Activated T-helper 2 cell treated with anti-CD3 and anti-CD28 coated beads, Interferon-gamma antibody, Interleukin-2, Interleukin-4, amounts not matched to agents 10 μg/mL and 5 μg/mL and 100 μg/mL, durations not matched to agents 14 hours and 24 hours and 36 hours (primary cell): ENCODE measurements at regions not wholly inside any gene's neighbourhood (a gene's known extent, or its start where the extent isn't known, plus 50 kb on each side); places are given as distances from the start of the nearest gene placed in this dataset.

ENCODE experiments used
- DNase-seq: peaks from one replicate; pipeline ENCODE4 v3.0.0; 2021; ENCODE audit warnings: low spot score
- H3K27ac Mint-ChIP-seq: one replicate; pipeline ENCODE4 v1.8.0; 2021; ENCODE audit warnings: mixed read lengths
- H3K27me3 Mint-ChIP-seq: one replicate; pipeline ENCODE4 v1.8.0; 2021; ENCODE audit warnings: low read depth, mixed read lengths
- H3K36me3 Mint-ChIP-seq: one replicate; pipeline ENCODE4 v1.8.0; 2021; ENCODE audit warnings: low read depth, mixed read lengths
- H3K4me1 Mint-ChIP-seq: one replicate; pipeline ENCODE4 v1.8.0; 2021; ENCODE audit warnings: low read depth, mixed read lengths
- H3K4me3 Mint-ChIP-seq: one replicate; pipeline ENCODE4 v1.8.0; 2021; ENCODE audit warnings: low read depth, mild to moderate bottlenecking, moderate library complexity, mixed read lengths
- H3K9me3 Mint-ChIP-seq: one replicate; pipeline ENCODE4 v1.8.0; 2021; ENCODE audit warnings: mixed read lengths
- intact Hi-C: fragments of 100-400 bp; cut with micrococcal nuclease; formaldehyde crosslinking; loops from one replicate; pipeline ENCODE4 v1.15.1; 2023

DNA sequence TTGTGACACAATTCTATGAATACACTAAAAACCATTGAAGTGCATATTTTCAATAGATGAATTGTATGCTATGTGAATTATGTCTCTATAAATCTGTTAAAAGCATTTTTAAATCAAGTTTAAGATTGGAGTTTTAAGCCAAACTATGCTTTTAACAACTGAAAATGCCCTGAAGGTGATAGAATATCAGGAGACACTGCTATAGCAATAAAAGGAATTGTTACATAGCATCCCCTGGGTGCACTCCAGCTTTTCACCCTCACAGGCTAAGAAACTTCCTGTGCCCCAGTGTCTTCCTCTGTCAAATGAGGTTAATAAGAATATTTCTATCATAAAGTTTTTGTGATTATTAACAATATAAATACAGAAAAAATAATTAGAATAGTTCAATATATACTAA is 472.7 kb upstream of the TMPO start:
- Mint-ChIP-seq H3K36me3 (no peaks in the 10 kb centered on the region), H3K27ac (no peak overlapping the region), H3K4me1 (no peaks in the 10 kb centered on the region), H3K4me3 (no peak overlapping the region), H3K9me3 (peaks cover 6% of the 10 kb centered on the region), H3K27me3 (no peaks in the 10 kb centered on the region)
- no peak for DNase-seq
- intact Hi-C loops = no loop called here

DNA sequence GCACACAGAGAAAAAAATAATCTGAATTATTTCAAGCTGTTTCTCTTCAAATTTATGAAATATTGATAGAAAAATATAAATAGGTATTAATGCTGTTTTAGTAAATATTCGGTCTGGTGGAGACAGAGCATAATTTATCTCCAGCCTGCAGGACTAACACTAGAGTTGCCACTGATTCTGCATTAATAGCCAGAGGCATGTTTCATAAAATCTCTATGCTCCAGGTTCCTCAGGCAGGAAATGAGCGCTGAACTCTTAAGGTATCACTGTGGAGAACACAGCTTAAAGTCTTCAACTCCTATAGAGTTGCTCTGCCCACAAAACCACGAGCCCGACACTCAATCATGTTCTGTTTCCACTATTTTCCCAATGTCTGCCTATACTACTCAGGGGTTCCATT is 470.0 kb upstream of the TMPO start:
- Mint-ChIP-seq H3K9me3 (no peaks in the 10 kb centered on the region), H3K27me3 (no peaks in the 10 kb centered on the region), H3K4me1 (no peaks in the 10 kb centered on the region), H3K27ac (no peak overlapping the region), H3K4me3 (no peak overlapping the region), H3K36me3 (no peaks in the 10 kb centered on the region)
- no peak for DNase-seq
- intact Hi-C loops = no loop called here

DNA sequence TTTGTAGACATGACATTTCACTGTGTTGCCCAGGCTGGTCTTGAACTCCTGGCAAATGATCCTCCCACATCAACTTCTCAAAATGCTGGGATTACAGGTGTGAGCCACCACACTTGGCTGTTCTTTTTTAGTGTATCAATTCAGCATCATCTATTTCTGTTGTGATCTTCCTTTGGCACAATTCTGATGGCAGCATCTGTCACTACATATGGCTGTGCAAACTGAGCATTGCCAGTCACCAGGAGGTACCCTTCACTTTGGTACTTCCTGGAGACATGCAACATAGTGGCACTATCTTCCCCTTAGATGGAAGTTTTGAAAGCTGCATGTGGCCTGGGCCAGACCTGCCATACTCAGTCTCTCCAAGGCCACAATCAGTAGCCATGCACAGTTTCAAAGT is 467.1 kb upstream of the TMPO start:
- Mint-ChIP-seq H3K4me1 (no peaks in the 10 kb centered on the region), H3K27ac (no peak overlapping the region), H3K36me3 (no peaks in the 10 kb centered on the region), H3K9me3 (no peaks in the 10 kb centered on the region), H3K27me3 (no peaks in the 10 kb centered on the region), H3K4me3 (no peak overlapping the region)
- DNase-seq = no peak
- intact Hi-C loops = no loop called here

DNA sequence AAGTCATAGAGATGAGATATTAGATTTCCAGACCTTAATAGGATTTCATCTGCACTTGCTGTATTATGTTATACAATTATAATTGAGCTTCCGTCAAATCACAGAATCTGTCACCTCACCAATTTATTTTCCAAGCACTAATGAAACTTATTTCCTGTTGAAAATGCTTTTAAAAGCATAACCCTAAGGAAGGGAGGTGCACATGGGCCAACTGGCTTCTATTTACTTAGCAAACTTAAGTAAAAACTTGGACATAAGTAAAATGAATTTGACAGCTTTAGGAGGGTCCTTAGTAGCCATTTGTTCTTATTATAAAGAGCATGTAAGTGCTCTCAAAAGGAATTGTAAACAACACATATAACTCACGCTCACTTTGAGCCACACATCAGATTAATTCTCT is 462.2 kb upstream of the TMPO start:
- no peaks in the 10 kb centered on the region for H3K9me3 Mint-ChIP-seq
- no peaks in the 10 kb centered on the region for H3K4me1 Mint-ChIP-seq
- no peak for DNase-seq
- H3K4me3 Mint-ChIP-seq = no peak overlapping the region
- no peaks in the 10 kb centered on the region for H3K36me3 Mint-ChIP-seq
- H3K27ac Mint-ChIP-seq = no peak overlapping the region
- H3K27me3 Mint-ChIP-seq = no peaks in the 10 kb centered on the region
- intact Hi-C loops = no loop called here

DNA sequence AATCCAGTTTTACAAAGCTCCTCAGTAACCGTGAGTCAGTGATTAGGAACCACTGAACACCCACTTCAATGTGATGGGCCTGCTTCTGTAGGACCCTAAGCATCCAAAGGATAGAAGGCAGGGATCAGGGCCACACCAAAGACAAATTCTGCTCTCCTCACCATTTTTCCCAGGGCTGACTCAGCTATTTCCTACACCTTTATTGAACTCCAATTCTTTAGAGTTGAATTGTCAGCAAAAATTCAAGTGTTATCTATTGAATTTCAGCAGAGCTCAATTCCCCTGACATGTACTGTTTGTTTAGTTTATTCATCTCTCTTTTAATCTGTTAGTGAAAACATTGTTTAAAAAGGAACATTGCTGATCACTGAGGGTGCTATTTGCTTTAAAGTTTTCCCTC is 457.7 kb upstream of the TMPO start:
- Mint-ChIP-seq H3K27ac (no peak overlapping the region), H3K4me1 (no peaks in the 10 kb centered on the region), H3K4me3 (no peak overlapping the region), H3K9me3 (no peaks in the 10 kb centered on the region), H3K27me3 (no peaks in the 10 kb centered on the region), H3K36me3 (no peaks in the 10 kb centered on the region)
- no peak for DNase-seq
- intact Hi-C loops = no loop called here

DNA sequence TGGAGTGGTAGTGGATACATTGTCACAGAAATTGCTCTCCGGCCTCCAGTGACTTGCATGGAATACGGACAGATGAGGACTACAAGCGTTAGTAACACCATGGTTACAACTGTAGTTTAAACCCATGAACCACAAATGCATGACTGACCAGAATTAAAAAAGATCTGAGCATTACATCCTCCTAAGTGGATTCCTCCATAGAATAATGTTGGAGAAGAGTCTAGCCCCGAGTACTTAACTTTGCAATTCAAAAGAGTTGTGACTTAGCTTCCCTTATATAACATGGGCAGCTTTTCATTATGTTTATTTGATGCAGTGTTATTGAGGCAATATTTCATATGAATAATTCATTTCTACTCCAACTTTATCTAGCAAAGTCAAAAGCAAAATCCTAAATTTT is 457.2 kb upstream of the TMPO start:
- Mint-ChIP-seq H3K27ac (no peak overlapping the region), H3K4me1 (no peaks in the 10 kb centered on the region), H3K9me3 (no peaks in the 10 kb centered on the region), H3K4me3 (no peak overlapping the region), H3K27me3 (no peaks in the 10 kb centered on the region), H3K36me3 (no peaks in the 10 kb centered on the region)
- no peak for DNase-seq
- intact Hi-C loops = no loop called here

DNA sequence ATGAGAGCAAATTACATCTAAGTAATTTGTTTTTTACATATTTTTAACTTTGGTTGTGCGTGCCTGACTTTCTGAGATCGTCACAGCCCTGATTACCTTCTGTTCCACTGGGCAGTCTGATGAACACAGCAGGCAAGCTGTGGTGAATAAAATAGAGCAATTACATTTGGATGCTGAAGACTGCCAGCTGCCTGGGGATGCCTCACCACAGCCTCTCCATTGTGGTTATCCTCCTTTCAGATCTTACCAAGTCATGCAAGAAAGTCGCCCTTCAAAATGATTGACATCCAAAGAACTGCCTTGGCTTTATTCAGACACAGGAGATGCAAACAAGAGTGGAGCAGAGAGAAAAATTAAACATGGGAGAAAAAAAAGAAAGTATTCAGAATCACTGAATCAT is 456.6 kb upstream of the TMPO start:
- Mint-ChIP-seq H3K9me3 (no peaks in the 10 kb centered on the region), H3K36me3 (no peaks in the 10 kb centered on the region), H3K27ac (no peak overlapping the region), H3K4me3 (no peak overlapping the region), H3K4me1 (no peaks in the 10 kb centered on the region), H3K27me3 (no peaks in the 10 kb centered on the region)
- DNase-seq = no peak
- intact Hi-C loops = no loop called here

DNA sequence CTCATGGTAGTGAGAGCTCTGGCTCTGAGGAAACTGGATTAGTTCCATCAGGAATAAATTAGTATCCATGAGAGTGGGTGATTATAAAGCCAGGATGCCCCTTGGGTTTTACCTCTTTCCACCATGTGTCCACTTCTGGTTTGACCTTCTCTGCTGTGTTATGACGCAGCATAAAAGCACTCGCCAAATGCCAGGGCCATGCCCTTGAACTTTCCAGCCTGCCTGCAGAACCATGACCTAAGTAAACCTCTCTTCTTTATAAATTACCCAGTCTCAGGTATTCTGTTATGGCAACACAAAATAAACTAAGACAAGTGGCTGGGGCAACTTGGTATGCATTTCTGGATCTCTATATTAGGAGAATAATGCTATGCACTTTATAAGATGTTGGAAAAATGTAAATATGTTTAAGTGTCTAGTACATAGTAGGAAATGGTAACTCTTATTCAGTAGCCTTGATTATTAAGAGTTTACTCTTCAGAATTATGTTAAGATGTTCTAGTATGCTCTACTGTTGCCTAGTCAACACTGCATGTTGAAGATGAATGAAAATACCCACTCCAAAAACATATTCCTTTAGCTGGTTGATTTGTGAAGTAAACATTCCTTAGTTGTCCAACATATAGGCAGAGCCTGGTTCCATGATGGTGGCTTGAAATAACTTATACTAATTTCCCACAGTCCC is 455.6 kb upstream of the TMPO start:
- intact Hi-C loops = no loop called here
- Mint-ChIP-seq H3K9me3 (no peaks in the 10 kb centered on the region), H3K4me1 (no peaks in the 10 kb centered on the region), H3K27ac (no peak overlapping the region), H3K36me3 (no peaks in the 10 kb centered on the region), H3K4me3 (no peak overlapping the region), H3K27me3 (no peaks in the 10 kb centered on the region)
- DNase-seq = no peak

DNA sequence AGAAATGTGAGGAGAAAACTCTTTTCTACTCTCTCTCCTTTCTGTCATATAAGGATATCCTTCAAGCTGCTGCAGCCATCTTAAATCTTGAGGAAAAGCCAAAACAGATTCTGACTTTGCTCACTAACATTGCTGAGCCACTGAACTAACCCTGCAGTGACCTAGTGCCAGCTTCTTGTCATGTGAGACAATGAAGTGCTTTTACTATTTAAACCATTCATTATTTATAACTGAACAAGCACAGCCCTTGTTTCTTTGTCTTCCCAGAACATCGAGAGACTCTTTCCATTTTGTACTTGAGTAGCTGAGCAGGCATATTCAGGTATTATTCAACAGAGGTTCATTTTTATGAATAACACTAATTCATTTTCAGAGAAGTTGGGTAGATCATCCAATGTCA is 455.0 kb upstream of the TMPO start:
- Mint-ChIP-seq H3K36me3 (no peaks in the 10 kb centered on the region), H3K27ac (no peak overlapping the region), H3K9me3 (no peaks in the 10 kb centered on the region), H3K27me3 (no peaks in the 10 kb centered on the region), H3K4me1 (no peaks in the 10 kb centered on the region), H3K4me3 (no peak overlapping the region)
- intact Hi-C loops = no loop called here
- DNase-seq = no peak

DNA sequence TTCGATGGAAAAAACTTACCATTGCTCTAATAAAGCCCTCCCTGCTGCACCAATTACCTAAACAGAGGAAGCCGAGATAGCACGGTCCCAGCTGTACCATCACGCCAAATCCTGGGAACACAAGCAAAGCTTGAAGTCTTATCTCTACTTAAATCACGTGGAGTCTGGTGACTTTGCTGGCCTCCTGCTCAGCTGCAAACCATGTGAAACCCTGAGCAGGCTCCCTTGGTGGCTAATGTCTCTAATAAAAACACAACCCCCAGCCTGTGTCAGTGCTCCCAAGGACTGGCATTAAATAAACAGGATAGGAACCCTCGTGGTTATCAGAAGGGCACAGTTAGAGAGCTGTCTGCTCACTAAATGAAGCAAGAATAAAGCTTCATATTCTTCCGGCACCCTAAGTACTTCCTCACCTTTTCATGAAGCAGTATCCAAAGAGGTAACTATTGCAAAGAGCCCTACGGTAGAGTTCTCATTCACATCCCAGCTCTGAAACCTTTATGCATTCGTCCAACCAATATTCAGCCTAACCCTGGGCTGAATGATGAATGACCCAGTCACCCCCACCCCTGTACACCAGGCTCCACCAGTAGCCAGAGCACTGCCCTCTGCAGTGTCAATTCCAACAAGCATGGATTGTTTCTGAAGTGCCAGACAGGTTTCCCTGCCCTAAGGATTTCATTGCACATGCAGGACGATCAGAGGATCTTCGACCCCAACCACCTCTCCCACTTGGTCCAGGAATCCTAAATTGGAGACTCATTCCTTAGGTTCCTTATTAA is 452.7 kb upstream of the TMPO start:
- Mint-ChIP-seq H3K4me3 (no peak overlapping the region), H3K9me3 (no peaks in the 10 kb centered on the region), H3K27ac (no peak overlapping the region), H3K4me1 (no peaks in the 10 kb centered on the region), H3K36me3 (no peaks in the 10 kb centered on the region), H3K27me3 (no peaks in the 10 kb centered on the region)
- no peak for DNase-seq
- intact Hi-C loops = no loop called here

DNA sequence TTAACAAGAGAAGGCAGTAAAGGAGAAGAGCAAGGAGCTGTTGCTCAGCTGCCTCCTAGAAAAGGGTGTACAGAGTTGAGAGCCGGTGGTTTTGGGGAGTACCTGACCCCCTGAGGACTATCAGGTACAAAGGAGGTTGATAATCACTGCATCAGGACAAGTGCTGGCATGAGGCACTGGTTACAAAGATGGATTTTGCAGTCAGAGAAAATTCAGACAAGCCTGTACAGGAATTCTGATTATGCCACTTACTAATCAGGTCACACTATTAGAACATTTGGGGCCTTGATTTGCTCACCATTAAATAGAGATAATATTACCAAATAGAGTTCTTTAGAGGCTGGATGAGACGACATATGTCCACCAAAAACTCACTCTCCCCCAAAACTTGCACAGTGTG is 450.9 kb upstream of the TMPO start:
- intact Hi-C loops = no loop called here
- no peak overlapping the region for H3K27ac Mint-ChIP-seq
- no peaks in the 10 kb centered on the region for H3K36me3 Mint-ChIP-seq
- H3K4me3 Mint-ChIP-seq = no peak overlapping the region
- no peaks in the 10 kb centered on the region for H3K9me3 Mint-ChIP-seq
- no peak for DNase-seq
- H3K27me3 Mint-ChIP-seq = no peaks in the 10 kb centered on the region
- H3K4me1 Mint-ChIP-seq = no peaks in the 10 kb centered on the region

DNA sequence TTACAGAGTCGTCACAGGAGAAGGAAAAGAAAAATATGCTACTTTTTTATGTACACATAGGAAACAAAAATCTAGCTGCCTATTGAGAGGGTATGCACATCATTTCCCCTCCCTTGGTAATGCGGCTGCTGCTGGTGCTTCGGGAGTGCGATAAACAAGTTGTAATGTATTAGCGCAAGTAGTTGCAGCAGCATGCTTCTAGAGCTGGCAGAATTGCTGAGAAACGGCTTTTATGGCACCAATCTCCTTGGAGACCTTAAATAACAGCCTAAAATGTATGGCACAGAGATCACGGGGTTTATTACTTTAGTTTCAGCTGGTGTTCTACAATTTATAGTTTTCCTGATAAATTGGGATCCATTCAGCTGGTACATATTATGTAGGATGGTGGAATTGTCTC is 447.6 kb upstream of the TMPO start:
- Mint-ChIP-seq H3K27me3 (no peaks in the 10 kb centered on the region), H3K4me3 (no peak overlapping the region), H3K9me3 (no peaks in the 10 kb centered on the region), H3K36me3 (no peaks in the 10 kb centered on the region), H3K4me1 (no peaks in the 10 kb centered on the region), H3K27ac (no peak overlapping the region)
- DNase-seq = no peak
- intact Hi-C loops = no loop called here

DNA sequence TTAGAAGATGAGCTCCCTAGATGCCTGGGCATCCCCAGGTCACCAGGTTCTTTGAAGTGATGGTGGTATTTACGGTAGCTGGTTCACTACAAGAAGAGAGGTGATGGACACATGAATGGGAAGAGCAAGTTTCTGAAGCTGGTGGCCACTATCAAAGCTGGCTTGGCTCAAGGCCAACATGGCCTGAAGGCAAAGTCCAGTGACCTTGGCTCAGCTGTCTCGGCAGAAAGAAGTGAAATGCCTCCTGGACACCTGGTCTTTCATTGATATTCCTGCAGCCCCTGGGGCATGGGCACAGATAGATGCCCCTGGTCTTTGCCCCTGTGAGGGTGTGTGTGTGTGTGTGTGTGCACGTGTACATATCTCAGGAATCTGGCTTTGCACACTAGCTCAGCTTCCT is 441.8 kb upstream of the TMPO start:
- no peaks in the 10 kb centered on the region for H3K27me3 Mint-ChIP-seq
- DNase-seq = no peak
- H3K4me3 Mint-ChIP-seq = no peak overlapping the region
- H3K36me3 Mint-ChIP-seq = no peaks in the 10 kb centered on the region
- H3K4me1 Mint-ChIP-seq = no peaks in the 10 kb centered on the region
- intact Hi-C loops = no loop called here
- no peak overlapping the region for H3K27ac Mint-ChIP-seq
- H3K9me3 Mint-ChIP-seq = no peaks in the 10 kb centered on the region
